Suprapubic skin (tissue), 4 donors: ENCODE measurements at regions not wholly inside any gene's neighbourhood (a gene's known extent, or its start where the extent isn't known, plus 50 kb on each side); places are given as distances from the start of the nearest gene placed in this dataset.

Experiments
- DNase-seq, 2 donors: peaks; one replicate each; pipeline ENCODE4 v3.0.0-alpha.2; 2019; ENCODE audit warnings: low spot score in 2 of 2
- H3K27ac ChIP-seq: fragments of 200-600 bp; sonication (generic); one replicate; pipeline ENCODE4 v1.5.1; 2019
- H3K27me3 ChIP-seq: fragments of 200-600 bp; sonication (generic); one replicate; pipeline ENCODE4 v1.5.1; 2019
- H3K36me3 ChIP-seq: fragments of 200-600 bp; sonication (generic); one replicate; pipeline ENCODE4 v1.5.1; 2019
- H3K4me1 ChIP-seq: fragments of 200-600 bp; sonication (generic); one replicate; pipeline ENCODE4 v1.5.1; 2019
- H3K4me3 ChIP-seq: fragments of 200-600 bp; sonication (generic); one replicate; pipeline ENCODE4 v1.5.1; 2019; ENCODE audit warnings: mild to moderate bottlenecking
- H3K9me3 ChIP-seq: fragments of 200-600 bp; sonication (generic); one replicate; pipeline ENCODE4 v1.5.1; 2019
- EP300 ChIP-seq: sonication (generic); formaldehyde crosslinking; IDR thresholded peaks from one replicate; pipeline ENCODE4 v1.6.1; 2017; ENCODE audit warnings: antibody characterized with exemption
- POLR2A ChIP-seq, 2 donors: fragments of 450-650 bp; IDR thresholded peaks; one replicate each; pipeline ENCODE4 v1.6.1; 2017; ENCODE audit warnings: antibody characterized with exemption in 2 of 2, mild to moderate bottlenecking in 2 of 2, moderate library complexity in 2 of 2
- POLR2AphosphoS5 ChIP-seq, 3 donors: sonication (generic); formaldehyde crosslinking; IDR thresholded peaks; one replicate each; pipeline ENCODE4 v1.6.1; 2017; ENCODE audit warnings: antibody characterized with exemption in 3 of 3
- WGBS: methylation state at CpG from one replicate; pipeline ENCODE4 v1.1.5; 2018; 5-methylcytosine and 5-hydroxymethylcytosine counted together
- TF ChIP-seq, protein P1 (sequence below), 2 donors: fragments of 200-600 bp in 1 of 2; fragments of 450-650 bp in 1 of 2; sonication (generic) in 1 of 2; IDR thresholded peaks; one replicate each; pipeline ENCODE4 v1.5.1; 2016 to 2019; ENCODE audit warnings: antibody characterized with exemption in 2 of 2, mild to moderate bottlenecking in 1 of 2, moderate library complexity in 1 of 2

- Histone ChIP-seq H3K9me3 (no peaks in the 10 kb centered on the region), H3K27me3 (no peaks in the 10 kb centered on the region), H3K36me3 (no peaks in the 10 kb centered on the region), H3K4me1 (peaks cover 31% of the 10 kb centered on the region), H3K4me3 (no peak overlapping the region), H3K27ac (peak overlapping the region; percentile 59)
- no peak for DNase-seq
- WGBS: 79% methylated on average over 1 of the region's 1 CpG
- TF ChIP-seq, protein P1, sequence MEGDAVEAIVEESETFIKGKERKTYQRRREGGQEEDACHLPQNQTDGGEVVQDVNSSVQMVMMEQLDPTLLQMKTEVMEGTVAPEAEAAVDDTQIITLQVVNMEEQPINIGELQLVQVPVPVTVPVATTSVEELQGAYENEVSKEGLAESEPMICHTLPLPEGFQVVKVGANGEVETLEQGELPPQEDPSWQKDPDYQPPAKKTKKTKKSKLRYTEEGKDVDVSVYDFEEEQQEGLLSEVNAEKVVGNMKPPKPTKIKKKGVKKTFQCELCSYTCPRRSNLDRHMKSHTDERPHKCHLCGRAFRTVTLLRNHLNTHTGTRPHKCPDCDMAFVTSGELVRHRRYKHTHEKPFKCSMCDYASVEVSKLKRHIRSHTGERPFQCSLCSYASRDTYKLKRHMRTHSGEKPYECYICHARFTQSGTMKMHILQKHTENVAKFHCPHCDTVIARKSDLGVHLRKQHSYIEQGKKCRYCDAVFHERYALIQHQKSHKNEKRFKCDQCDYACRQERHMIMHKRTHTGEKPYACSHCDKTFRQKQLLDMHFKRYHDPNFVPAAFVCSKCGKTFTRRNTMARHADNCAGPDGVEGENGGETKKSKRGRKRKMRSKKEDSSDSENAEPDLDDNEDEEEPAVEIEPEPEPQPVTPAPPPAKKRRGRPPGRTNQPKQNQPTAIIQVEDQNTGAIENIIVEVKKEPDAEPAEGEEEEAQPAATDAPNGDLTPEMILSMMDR (IDR thresholded peaks at IDR 0.05): no peak
These were observed 220.8 kb upstream of the MARCKS start for GRCh38 chr6:113636357-113636824.

DNA sequence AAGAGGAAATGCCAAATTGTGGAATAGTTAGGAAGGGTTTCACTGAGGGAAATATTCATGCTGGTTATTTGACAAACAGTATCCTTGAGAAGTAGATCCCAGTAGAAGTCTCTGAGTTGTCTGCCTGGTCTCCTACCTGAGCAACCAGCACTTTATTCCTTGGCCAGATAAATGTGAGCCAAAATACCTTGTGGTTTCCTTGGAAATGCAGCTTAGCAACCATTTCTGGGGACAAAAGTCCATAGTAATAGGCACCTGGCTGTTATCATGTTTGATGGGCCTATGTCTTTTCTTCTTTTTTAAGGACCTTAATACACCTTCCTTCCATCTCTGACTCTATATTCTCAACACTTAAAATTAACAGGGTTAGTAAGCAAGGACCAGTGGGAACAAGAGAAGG is 217.1 kb upstream of the MARCKS start:
- no peak for DNase-seq
- no peak overlapping the region for H3K4me3 ChIP-seq
- peaks cover 16% of the 10 kb centered on the region for H3K4me1 ChIP-seq
- no peak for TF ChIP-seq EP300
- TF ChIP-seq POLR2AphosphoS5 (IDR thresholded peaks at IDR 0.05): no peak
- TF ChIP-seq POLR2A (IDR thresholded peaks at IDR 0.05): no peak
- TF ChIP-seq, protein P1 (IDR thresholded peaks at IDR 0.05): no peak
- H3K27ac ChIP-seq: no peak overlapping the region
- no peaks in the 10 kb centered on the region for H3K9me3 ChIP-seq
- H3K36me3 ChIP-seq: no peaks in the 10 kb centered on the region
- H3K27me3 ChIP-seq: no peaks in the 10 kb centered on the region

DNA sequence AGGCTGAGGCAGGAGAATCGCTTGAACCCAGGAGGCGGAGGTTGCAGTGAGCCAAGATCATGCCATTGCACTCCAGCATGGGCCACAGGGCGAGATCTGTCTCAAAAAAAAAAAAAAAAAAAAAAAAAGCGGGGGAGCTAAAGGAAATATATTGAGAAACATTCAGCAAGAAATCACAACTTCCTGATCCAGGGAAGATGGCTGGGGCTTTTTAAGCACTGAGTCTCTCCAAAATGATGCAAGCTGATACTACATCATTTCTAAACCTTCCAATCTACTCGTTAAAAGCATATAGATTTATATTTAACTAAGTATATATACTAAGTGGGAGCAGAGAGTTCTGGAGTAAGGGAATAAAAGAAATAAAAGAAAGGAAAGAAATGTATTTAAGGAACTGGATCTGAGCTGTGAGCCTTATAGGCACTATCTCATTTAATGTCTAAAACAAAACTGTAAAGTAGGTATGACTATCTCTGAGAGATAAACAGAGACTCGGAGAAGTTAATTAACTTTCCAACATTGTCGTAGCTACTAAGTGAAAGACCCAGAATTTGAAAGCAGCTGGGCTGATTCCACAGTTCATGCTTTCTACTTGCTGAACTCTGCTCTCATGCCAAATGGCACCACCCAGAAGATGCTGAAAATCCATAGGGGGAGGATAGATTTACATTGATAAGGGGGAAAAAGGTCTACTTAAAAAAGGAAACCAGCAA is 215.0 kb upstream of the MARCKS start:
- DNase-seq: no peak
- WGBS: 74% methylated on average over 7 of the region's 7 CpGs
- H3K27ac ChIP-seq: no peak overlapping the region
- no peak overlapping the region for H3K4me3 ChIP-seq
- TF ChIP-seq POLR2A (IDR thresholded peaks at IDR 0.05) (no peak), EP300 (no peak)
- H3K9me3 ChIP-seq: no peaks in the 10 kb centered on the region
- no peaks in the 10 kb centered on the region for H3K27me3 ChIP-seq
- no peaks in the 10 kb centered on the region for H3K36me3 ChIP-seq
- peaks cover 19% of the 10 kb centered on the region for H3K4me1 ChIP-seq

GRCh38 chr6:113642714-113643406 is 214.3 kb upstream of the MARCKS start:
- no peaks in the 10 kb centered on the region for H3K36me3 ChIP-seq
- no peaks in the 10 kb centered on the region for H3K27me3 ChIP-seq
- DNase-seq: no peak
- TF ChIP-seq POLR2A (IDR thresholded peaks at IDR 0.05) (no peak), EP300 (no peak), POLR2AphosphoS5 (IDR thresholded peaks at IDR 0.05) (no peak)
- TF ChIP-seq, protein P1 (IDR thresholded peaks at IDR 0.05): no peak
- WGBS: 84% methylated on average over 2 of the region's 2 CpGs
- H3K4me1 ChIP-seq: peaks cover 19% of the 10 kb centered on the region
- H3K4me3 ChIP-seq: no peak overlapping the region
- no peaks in the 10 kb centered on the region for H3K9me3 ChIP-seq
- H3K27ac ChIP-seq: no peak overlapping the region

GRCh38 chr6:113643407-113643770 is 213.8 kb upstream of the MARCKS start:
- 42% methylated on average over 2 of the region's 2 CpGs for WGBS
- no peaks in the 10 kb centered on the region for H3K9me3 ChIP-seq
- no peak for TF ChIP-seq POLR2A (IDR thresholded peaks at IDR 0.05)
- TF ChIP-seq EP300: no peak
- TF ChIP-seq POLR2AphosphoS5 (IDR thresholded peaks at IDR 0.05): no peak
- DNase-seq: no peak
- H3K27ac ChIP-seq: no peak overlapping the region
- peaks cover 21% of the 10 kb centered on the region for H3K4me1 ChIP-seq
- no peak overlapping the region for H3K4me3 ChIP-seq
- H3K36me3 ChIP-seq: no peaks in the 10 kb centered on the region
- H3K27me3 ChIP-seq: no peaks in the 10 kb centered on the region

DNA sequence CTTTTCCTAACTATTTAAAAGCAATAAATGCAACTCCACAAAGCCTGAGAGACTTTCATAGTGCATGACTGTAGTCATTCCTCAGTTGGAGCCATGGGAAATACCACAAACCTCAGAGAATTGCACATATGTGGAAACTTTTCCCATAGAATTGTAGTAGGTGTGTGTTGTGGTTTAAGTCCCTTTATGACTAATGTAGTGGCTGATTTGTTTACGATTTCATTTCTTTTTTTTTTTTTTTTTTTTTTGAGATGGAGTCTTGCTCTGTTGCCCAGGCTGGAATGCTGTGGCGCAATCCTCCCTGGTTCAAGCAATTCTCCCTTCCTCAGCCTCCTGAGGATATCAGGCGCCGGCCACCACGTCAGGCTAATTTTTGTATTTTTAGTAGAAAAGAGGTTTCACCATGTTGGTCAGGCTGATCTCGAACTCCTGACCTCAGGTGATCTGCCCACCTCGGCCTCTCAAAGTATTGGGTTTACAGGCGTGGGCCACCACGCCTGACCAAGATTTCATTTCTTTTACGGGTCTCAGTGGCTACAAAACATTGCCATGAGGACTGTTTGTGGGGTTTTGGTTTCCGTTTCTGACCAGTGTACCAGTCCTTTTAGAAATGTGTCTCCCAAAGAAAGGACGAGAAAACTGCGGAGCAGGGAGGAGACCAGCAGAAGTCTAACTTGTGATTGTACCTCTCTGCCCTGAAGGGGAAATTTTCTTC is 212.1 kb upstream of the MARCKS start:
- peaks cover 29% of the 10 kb centered on the region for H3K4me1 ChIP-seq
- H3K27me3 ChIP-seq: no peaks in the 10 kb centered on the region
- 66% methylated on average over 13 of the region's 13 CpGs for whole genome bisulfite sequencing
- peak overlapping the region; percentile 71 for H3K27ac ChIP-seq
- no peak for DNase-seq
- H3K36me3 ChIP-seq: no peaks in the 10 kb centered on the region
- H3K9me3 ChIP-seq: no peaks in the 10 kb centered on the region
- TF ChIP-seq POLR2A (IDR thresholded peaks at IDR 0.05): no peak
- TF ChIP-seq, protein P1 (IDR thresholded peaks at IDR 0.05): no peak
- TF ChIP-seq EP300: no peak
- no peak for TF ChIP-seq POLR2AphosphoS5 (IDR thresholded peaks at IDR 0.05)
- no peak overlapping the region for H3K4me3 ChIP-seq
